ENCODE measurements at regions not wholly inside any gene's neighbourhood (a gene's known extent, or its start where the extent isn't known, plus 50 kb on each side); places are given as distances from the start of the nearest gene placed in this dataset.

DNA sequence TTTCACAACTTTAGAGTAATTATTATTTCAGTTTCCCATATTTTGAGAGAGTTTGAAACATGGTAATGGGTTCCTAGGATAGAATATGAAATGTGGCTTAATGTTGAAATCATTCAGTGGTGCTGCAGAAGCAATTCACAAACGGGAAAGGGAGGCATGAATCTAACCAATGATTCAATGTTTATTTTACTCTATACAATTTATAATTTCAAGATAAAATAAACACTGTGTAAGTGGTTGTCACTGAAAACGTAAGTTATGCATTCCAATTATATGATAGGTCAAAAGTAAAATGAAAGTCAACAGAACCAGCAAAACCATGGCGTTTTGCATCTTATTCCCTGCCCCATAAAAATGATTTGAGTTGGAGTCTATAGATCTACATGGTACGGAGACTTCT, 1207.1 kb upstream of the CDH18 start:
- in situ Hi-C loops (cut with HindIII; ENCODE audit: extremely low pct_ligation_motif_present, low pct_unique_long_range_greater_than_20kb): no loop called here
- FAIRE-seq (no peak), ATAC-seq (no peak), DNase-seq (ENCODE audit: low spot score) (no peak)
- Histone ChIP-seq H3K4me3 (replicated peaks in 1 of 3; ENCODE audit: insufficient read depth in 1 of 3, low read depth in 2 of 3, low read length in 3 of 3) (no peak overlapping the region), H4K20me1 (ENCODE audit: insufficient read depth, low read length) (no peaks in the 10 kb centered on the region), H3K36me3 (replicated peaks in 1 of 2; ENCODE audit: control insufficient read depth in 1 of 2, insufficient read depth in 2 of 2, low read length in 2 of 2) (no peaks in the 10 kb centered on the region), H3K9ac (ENCODE audit: insufficient read depth, low read depth, low read length) (no peak overlapping the region), H3K79me2 (ENCODE audit: insufficient read depth, low read length) (no peaks in the 10 kb centered on the region), H3K4me2 (ENCODE audit: low read depth, low read length) (no peak overlapping the region), H3K27me3 (ENCODE audit: control insufficient read depth in 1 of 2, insufficient read depth in 2 of 2, low read length in 2 of 2) (no peaks in the 10 kb centered on the region; a peak in 1 of 5 replicates), H2AFZ (ENCODE audit: low read length) (no peak overlapping the region), H3K27ac (ENCODE audit: extremely low read length, insufficient read depth, low read length) (no peak overlapping the region), H3K9me3 (ENCODE audit: low read length) (0 out of 2 replicates have a peak, but pooled peaks cover 4% of the 10 kb centered on the region), H3K4me1 (ENCODE audit: insufficient read depth, low read length) (no peaks in the 10 kb centered on the region)
- ChIA-PET POLR2A (no interaction called here), CTCF (ENCODE audit: low intra/inter-chr PET ratio, low total read pairs) (no interaction called here)
- no TSS peak for BruUV-seq (replicated peaks)
- TF ChIP-seq ZFP36 (IDR thresholded peaks at IDR 0.05; ENCODE audit: borderline replicate concordance, low read depth, low read length, partially characterized antibody) (no peak), PRDM4 (CRISPR knock-in tag; IDR thresholded peaks at IDR 0.05; ENCODE audit: borderline replicate concordance) (no peak), HOXD1 (CRISPR knock-in tag; IDR thresholded peaks at IDR 0.05) (no peak), U2AF1 (optimal IDR thresholded peaks at IDR 0.05; ENCODE audit: low read depth, low read length) (no peak), TSC22D2 (CRISPR knock-in tag; IDR thresholded peaks at IDR 0.05; ENCODE audit: borderline replicate concordance) (no peak), TARDBP (CRISPR knock-in tag; IDR thresholded peaks at IDR 0.05) (no peak)
- intact Hi-C loops (cut with micrococcal nuclease; ENCODE audit: unreplicated experiment): no loop called here
- under 1% methylated on average over 4 of the region's 4 CpGs for whole genome bisulfite sequencing (ENCODE audit: low lambda C conversion rate)

GRCh38 chr5:21185536-21185935, 1197.5 kb upstream of the CDH18 start:
- Histone ChIP-seq H3K4me2 (ENCODE audit: low read depth, low read length) (no peak overlapping the region), H3K27me3 (ENCODE audit: control insufficient read depth in 1 of 2, insufficient read depth in 2 of 2, low read length in 2 of 2) (no peaks in the 10 kb centered on the region), H3K36me3 (replicated peaks in 1 of 2; ENCODE audit: control insufficient read depth in 1 of 2, insufficient read depth in 2 of 2, low read length in 2 of 2) (no peaks in the 10 kb centered on the region), H3K4me3 (replicated peaks in 1 of 3; ENCODE audit: insufficient read depth in 1 of 3, low read depth in 2 of 3, low read length in 3 of 3) (no peak overlapping the region), H2AFZ (ENCODE audit: low read length) (no peak overlapping the region), H3K9ac (ENCODE audit: insufficient read depth, low read depth, low read length) (no peak overlapping the region), H3K27ac (ENCODE audit: extremely low read length, insufficient read depth, low read length) (no peak overlapping the region), H4K20me1 (ENCODE audit: insufficient read depth, low read length) (no peaks in the 10 kb centered on the region), H3K9me3 (ENCODE audit: low read length) (no peaks in the 10 kb centered on the region), H3K4me1 (ENCODE audit: insufficient read depth, low read length) (peaks cover 11% of the 10 kb centered on the region), H3K79me2 (ENCODE audit: insufficient read depth, low read length) (no peaks in the 10 kb centered on the region)
- intact Hi-C loops (cut with micrococcal nuclease; ENCODE audit: unreplicated experiment) (no loop called here), in situ Hi-C loops (cut with HindIII; ENCODE audit: extremely low pct_ligation_motif_present, low pct_unique_long_range_greater_than_20kb) (no loop called here)
- no peak for FAIRE-seq
- no peak for DNase-seq (ENCODE audit: low spot score)
- under 1% methylated on average over 5 of the region's 5 CpGs for WGBS (ENCODE audit: low lambda C conversion rate)
- ChIA-PET POLR2A (no interaction called here), CTCF (ENCODE audit: low intra/inter-chr PET ratio, low total read pairs) (no interaction called here)
- no TSS peak for BruUV-seq (replicated peaks)
- no peak for ATAC-seq
- TF ChIP-seq NRL (CRISPR knock-in tag; IDR thresholded peaks at IDR 0.05; ENCODE audit: borderline replicate concordance) (no peak), ZNF251 (CRISPR knock-in tag; IDR thresholded peaks at IDR 0.05) (no peak), ZFP90 (CRISPR knock-in tag; IDR thresholded peaks at IDR 0.05; ENCODE audit: borderline replicate concordance) (no peak), FOXA1 (IDR thresholded peaks at IDR 0.05) (no peak), FOXA1 (CRISPR knock-in tag; IDR thresholded peaks at IDR 0.05) (no peak), SCMH1 (CRISPR knock-in tag; IDR thresholded peaks at IDR 0.05; ENCODE audit: borderline replicate concordance) (no peak), ZNF432 (CRISPR knock-in tag; IDR thresholded peaks at IDR 0.05; ENCODE audit: borderline replicate concordance) (no peak)
- TF ChIP-seq, protein P1, sequence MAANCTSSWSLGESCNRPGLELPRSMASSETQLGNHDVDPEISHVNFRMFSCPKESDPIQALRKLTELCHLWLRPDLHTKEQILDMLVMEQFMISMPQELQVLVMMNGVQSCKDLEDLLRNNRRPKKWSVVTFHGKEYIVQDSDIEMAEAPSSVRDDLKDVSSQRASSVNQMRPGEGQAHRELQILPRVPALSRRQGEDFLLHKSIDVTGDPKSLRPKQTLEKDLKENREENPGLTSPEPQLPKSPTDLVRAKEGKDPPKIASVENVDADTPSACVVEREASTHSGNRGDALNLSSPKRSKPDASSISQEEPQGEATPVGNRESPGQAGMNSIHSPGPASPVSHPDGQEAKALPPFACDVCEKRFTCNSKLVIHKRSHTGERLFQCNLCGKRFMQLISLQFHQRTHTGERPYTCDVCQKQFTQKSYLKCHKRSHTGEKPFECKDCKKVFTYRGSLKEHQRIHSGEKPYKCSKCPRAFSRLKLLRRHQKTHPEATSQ (CRISPR knock-in tag; IDR thresholded peaks at IDR 0.05; ENCODE audit: borderline replicate concordance): no peak
